NT2/D1 (cell line): ENCODE measurements at regions not wholly inside any gene's neighbourhood (a gene's known extent, or its start where the extent isn't known, plus 50 kb on each side); places are given as distances from the start of the nearest gene placed in this dataset.

Experiments
- SUZ12 ChIP-seq: IDR thresholded peaks from 2 replicates; pipeline ENCODE4 v1.6.1; 2011; ENCODE audit not compliant: insufficient read length, insufficient read depth; ENCODE audit errors: extremely low read depth
- YY1 ChIP-seq: IDR thresholded peaks from 2 replicates; pipeline ENCODE4 v1.6.1; 2011; ENCODE audit not compliant: insufficient read length, insufficient read depth

- no peak for TF ChIP-seq YY1
- no peak for TF ChIP-seq SUZ12
Observed at GRCh38 chr3:34865346-34865745, 774.0 kb upstream of the ARPP21 start.
